ENCODE measurements at regions not wholly inside any gene's neighbourhood (a gene's known extent, or its start where the extent isn't known, plus 50 kb on each side); places are given as distances from the start of the nearest gene placed in this dataset.

DNA sequence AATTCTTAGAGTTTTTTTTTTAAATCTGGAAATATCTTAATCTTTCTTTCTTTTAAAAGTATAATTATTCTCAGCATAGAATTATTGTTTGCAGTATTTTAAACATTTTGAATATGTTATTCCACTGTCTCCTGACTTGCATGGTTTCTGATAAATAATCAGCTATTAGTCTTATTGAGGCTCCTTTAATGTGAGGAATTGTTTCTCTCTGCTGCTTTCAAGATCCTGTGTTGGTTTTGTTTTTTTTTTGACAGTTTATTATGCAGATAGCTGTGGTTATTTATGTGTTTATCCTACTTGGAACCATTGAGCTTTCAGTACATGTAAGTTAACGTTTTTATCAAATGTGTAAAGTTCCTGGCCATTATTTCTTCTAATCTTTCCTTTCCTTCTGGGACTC is 477.9 kb upstream of the HTR2A start:
- TF ChIP-seq, protein P1, sequence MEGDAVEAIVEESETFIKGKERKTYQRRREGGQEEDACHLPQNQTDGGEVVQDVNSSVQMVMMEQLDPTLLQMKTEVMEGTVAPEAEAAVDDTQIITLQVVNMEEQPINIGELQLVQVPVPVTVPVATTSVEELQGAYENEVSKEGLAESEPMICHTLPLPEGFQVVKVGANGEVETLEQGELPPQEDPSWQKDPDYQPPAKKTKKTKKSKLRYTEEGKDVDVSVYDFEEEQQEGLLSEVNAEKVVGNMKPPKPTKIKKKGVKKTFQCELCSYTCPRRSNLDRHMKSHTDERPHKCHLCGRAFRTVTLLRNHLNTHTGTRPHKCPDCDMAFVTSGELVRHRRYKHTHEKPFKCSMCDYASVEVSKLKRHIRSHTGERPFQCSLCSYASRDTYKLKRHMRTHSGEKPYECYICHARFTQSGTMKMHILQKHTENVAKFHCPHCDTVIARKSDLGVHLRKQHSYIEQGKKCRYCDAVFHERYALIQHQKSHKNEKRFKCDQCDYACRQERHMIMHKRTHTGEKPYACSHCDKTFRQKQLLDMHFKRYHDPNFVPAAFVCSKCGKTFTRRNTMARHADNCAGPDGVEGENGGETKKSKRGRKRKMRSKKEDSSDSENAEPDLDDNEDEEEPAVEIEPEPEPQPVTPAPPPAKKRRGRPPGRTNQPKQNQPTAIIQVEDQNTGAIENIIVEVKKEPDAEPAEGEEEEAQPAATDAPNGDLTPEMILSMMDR (IDR thresholded peaks at IDR 0.05; ENCODE audit: low read depth, low read length, missing input control): no peak
- TF ChIP-seq RAD21 (IDR thresholded peaks at IDR 0.05) (no peak), HNF4G (IDR thresholded peaks at IDR 0.05) (no peak)
- TF ChIP-seq, protein P2, sequence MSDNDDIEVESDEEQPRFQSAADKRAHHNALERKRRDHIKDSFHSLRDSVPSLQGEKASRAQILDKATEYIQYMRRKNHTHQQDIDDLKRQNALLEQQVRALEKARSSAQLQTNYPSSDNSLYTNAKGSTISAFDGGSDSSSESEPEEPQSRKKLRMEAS (IDR thresholded peaks at IDR 0.05): no peak
